DMS114 treated with DMSO at 0.1 percent for 48 hours (cell line): ENCODE measurements at regions not wholly inside any gene's neighbourhood (a gene's known extent, or its start where the extent isn't known, plus 50 kb on each side); places are given as distances from the start of the nearest gene placed in this dataset.
"Not testable (repeated sequence)": the region's sequence is repeated elsewhere in the genome, so short reads cannot be mapped to it uniquely, and the experiment has no call there.

Experiments
- DNase-seq: peaks from one replicate; lab custom pipeline; 2025; ENCODE audit not compliant: unreplicated experiment; lab: John Stamatoyannopoulos, UW

- DNase-seq = no peak
Observed at GRCh38 chr2:190005513-190005912, 57.0 kb downstream of the MSTN start.

DNA sequence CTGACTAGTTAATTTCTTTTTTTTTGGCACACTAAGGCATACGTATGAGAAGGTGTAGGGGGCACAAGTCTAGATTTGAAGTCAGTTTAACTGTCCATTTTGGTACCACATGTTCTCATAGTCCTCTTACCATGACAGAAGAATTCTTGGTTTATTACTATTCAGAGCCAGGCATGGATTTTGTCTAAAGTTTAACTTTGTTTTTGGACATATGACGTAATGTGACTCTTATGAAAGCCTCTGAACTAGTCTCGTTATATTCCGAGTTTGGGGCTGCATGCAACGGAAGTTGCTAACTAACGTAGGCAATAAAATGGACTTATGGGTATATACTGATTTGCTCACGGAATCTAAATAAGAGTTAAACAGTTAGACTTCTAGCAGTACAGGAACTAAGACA is 62.9 kb downstream of the MSTN start:
- no peak for DNase-seq

DNA sequence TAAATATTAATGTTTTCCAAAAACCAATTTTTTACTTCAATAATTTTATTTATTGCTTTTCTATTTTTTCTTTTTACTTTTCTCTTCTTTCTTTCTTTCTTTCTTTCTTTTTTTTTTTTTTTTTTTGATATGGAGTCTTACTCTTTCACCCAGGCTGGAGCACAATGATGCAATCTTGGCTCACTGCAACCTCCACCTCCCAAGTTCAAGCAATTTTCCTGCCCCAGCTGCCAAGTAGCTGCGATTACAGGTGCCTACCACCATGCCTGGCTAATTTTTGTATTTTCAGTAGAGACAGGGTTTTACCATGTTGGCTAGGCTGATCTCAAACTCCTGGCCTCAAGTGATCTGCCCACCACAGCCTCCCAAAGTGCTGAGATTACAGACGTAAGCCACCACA is 63.9 kb downstream of the MSTN start:
- not testable (repeated sequence) for DNase-seq

GRCh38 chr2:189997016-189997415 is 65.5 kb downstream of the MSTN start:
- DNase-seq = no peak

- DNase-seq = no peak
Observed at GRCh38 chr2:189995679-189996078, 66.8 kb downstream of the MSTN start.

DNA sequence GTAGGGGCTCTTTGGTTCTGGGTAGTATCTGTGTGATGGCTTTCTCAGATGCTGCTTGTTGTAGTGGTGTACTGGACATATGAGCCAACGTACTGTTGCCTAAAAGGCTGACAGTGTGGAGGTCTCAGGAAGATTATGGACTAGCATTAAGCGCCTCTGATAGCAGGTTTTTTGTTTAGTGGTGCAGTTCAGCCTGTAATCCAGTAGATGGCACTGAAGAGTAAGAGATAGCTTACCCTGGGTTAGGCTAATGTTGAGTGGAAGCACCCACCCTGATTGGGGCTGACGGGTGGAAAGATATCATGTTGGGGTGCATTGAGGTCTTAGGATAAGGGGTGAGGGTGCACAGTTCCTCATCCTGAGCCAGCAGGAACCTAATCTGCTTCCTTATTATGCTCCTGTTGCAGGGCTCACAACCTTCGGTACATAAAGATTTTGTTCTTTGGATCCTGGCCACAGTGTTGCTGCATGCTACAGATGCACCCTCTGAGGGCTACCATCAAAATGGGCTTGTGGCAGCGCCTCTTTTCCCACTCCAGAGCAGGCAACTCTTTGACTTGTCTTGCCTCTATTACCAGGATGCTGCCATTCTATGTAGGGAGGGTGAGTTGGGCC is 79.6 kb downstream of the MSTN start:
- peak; percentile 2 for DNase-seq

- DNase-seq = no peak
Observed at GRCh38 chr2:189982087-189982486, 80.4 kb downstream of the MSTN start.

- not testable (repeated sequence) for DNase-seq
Observed at GRCh38 chr2:189976488-189976887, 86.0 kb downstream of the MSTN start.

DNA sequence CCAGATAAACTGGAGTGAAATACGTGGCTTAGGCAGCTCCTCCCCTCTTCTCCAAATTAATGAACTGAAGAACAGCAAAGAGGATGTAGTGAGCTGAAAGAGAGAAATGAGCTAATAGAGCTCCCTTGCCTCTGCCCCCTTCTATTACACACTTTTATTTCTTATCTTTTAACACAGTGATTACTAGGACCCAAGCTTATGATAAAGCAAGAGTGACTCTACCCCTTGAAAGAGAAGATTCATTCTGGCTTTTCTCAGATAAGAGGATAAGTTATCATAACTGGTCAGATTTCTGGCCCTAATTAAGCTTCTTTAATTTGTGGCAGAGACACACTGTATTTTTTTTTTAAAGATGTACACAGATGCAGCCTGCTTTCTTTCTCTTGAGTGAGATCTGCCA is 102.2 kb downstream of the MSTN start:
- DNase-seq = no peak

GRCh38 chr2:189959450-189959849 is 103.1 kb downstream of the MSTN start:
- DNase-seq = no peak

DNA sequence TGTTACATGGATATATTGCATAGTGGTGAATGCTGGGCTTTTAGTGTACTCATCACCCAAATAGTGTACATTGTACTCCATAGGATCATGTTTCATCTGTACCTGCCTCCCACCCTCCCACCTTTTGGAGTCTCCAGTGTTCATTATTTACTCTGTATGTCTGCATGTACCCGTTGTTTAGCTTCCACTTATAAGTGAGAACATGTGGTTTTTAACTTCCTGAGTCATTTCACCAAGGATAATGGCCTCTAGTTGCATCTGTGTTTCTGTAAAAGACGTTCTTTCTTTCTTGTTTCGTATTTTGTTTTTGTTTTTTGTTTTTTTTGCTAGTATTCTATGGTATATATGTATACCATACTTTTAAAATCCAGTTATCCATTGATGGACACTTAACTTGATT is 107.5 kb downstream of the MSTN start:
- no peak for DNase-seq

DNA sequence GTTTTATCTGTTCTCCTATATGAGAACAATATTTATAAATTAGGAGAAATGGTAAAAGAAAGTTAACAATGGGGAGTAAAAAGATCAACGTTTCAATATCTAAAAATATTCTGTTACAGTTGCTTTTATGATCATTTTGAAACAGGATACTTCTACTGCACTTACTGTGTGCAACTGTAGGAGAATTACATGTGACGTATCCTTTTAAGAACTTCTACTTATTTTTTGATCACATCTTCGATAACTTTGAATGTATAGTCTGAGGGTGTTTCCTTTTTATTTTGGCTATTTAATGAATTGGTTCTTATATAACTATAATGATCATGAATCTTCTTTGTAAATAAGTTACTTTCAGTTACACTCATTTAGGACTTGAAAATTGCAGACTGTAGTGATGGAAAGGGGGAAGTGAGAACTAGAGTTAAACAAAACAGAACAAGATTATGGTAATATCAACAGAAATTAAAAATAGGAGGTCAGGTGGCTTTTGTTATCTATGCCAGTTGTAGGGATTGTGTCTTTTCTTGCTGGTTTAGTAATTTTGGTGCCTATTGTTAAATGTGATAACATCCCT is 109.9 kb downstream of the MSTN start:
- DNase-seq = no peak

DNA sequence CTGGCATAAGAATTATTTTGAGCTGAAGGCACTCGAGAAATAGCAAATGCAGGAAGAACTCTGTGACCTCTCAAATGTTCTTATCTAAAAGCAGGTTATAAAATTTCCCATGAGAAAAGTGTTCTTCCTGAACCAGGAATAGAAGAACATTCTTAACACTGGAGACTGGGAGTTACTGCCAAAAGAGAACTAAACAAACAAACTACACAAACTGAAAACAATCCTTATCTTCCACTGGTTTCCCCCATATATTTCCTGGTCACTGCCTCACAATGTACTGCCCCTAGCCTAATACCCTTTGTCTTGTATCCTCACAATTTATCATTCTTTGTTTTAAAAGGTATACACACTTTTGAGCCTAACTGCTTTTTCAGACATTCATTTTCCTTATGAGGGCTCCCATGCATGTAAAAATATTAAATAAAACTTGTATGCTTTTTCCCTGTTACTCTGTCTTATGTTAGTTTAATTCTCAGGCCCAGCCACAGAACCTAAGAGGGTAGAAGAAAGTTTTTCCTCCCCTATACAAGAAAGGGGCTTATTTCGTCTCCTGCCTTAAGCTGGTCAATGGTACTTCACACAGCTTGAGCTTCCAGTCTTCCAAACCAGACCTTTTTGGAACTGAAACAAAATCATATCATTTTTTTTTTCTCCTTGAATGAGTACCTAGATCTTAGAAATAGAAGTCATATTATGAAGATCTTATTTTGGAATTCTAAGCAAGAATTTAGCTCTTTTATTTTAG is 110.6 kb downstream of the MSTN start:
- no peak for DNase-seq

GRCh38 chr2:189943009-189943408 is 119.5 kb downstream of the MSTN start:
- no peak for DNase-seq

DNA sequence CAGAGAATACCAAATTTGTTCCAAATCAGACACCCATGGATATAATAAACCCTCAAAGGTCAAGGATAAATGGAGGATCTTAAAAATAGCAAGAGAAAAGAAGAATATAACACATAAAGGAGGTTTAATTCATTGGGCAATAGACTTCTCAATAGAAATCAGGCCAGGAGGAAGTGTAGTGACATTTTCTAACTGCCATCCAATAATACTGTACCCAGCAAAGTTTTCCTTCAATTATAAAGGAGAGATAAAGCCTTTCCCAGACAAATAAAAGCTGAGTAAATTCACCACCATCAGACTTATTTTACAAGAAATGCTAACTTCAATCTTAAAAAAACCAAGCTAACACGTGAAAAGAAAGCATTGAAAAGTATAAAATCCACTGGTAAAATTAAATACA is 121.6 kb downstream of the MSTN start:
- no peak for DNase-seq

- DNase-seq = no peak
Observed at GRCh38 chr2:189937691-189938090, 124.8 kb downstream of the MSTN start.

DNA sequence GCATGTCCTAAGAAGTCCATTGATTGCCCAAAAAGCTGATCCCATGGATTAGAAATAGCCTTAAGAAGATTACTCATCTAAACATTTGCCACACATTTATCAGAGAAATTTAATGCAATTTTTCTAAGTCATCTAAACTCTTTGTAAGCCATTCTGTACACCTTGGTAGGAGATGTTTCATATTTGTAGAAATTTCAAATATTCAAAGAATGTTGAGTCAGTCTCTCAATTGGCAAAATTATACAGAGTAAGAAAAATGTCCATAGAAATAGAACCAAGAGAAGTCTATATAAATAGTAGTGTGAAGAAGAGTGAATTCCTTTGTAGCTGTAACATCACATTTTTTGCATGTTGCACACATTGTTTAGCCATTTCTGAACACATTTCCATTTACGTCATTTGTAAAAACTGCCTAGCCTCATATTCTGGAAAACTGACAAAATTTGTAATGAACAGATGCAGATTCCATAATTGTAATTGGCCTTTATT is 128.6 kb downstream of the MSTN start:
- no peak for DNase-seq

GRCh38 chr2:189933041-189933440 is 129.5 kb downstream of the MSTN start:
- no peak for DNase-seq

DNA sequence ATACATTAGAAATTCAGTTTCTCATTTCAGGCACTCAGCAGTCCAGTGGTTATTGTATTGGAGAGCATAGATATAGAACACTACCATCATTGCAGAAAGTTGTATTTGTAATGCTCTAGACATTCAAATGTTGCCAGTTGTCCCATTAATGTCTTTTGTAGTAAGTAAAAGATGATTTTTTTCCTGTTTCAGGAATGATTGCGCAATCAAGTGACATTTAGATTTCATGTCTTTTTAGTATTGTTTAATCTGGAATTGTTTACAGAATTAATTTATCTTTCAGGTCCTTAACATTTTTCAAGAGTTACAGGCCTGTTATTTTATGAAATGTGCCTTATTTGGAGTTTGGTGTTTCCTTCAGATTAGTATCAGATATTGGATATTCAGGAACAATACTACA is 134.7 kb downstream of the MSTN start:
- no peak for DNase-seq
